Hepatocyte (in vitro differentiated cells): ENCODE measurements at regions not wholly inside any gene's neighbourhood (a gene's known extent, or its start where the extent isn't known, plus 50 kb on each side); places are given as distances from the start of the nearest gene placed in this dataset. TPM values are rescaled to one million over a fixed set of nuclear protein-coding genes. Genes with fewer than 3 reads are reported as not detected.

Experiments
- DNase-seq: peaks from one replicate; pipeline ENCODE4 v3.0.0-alpha.2; 2016; ENCODE audit warnings: low spot score
- H2AFZ ChIP-seq: fragments of 200-600 bp; sonication (generic); 2 replicates; pipeline ENCODE4 v1.6.0; 2016; ENCODE audit warnings: antibody characterized with exemption, mild to moderate bottlenecking
- H3K27ac ChIP-seq: fragments of 200-600 bp; sonication (generic); 2 replicates; pipeline ENCODE4 v1.5.1; 2016; ENCODE audit warnings: mild to moderate bottlenecking
- H3K27me3 ChIP-seq: fragments of 200-600 bp; sonication (generic); 2 replicates; pipeline ENCODE4 v1.6.1; 2016
- H3K36me3 ChIP-seq: fragments of 200-600 bp; sonication (generic); replicated peaks from 2 replicates; pipeline ENCODE4 v1.5.1; 2016; ENCODE audit warnings: low read depth; ENCODE audit not compliant: insufficient read depth
- H3K4me1 ChIP-seq: fragments of 200-600 bp; sonication (generic); 2 replicates; pipeline ENCODE4 v1.5.1; 2016; ENCODE audit warnings: mild to moderate bottlenecking, moderate library complexity; ENCODE audit not compliant: insufficient read depth
- H3K4me2 ChIP-seq: fragments of 200-600 bp; sonication (generic); 2 replicates; pipeline ENCODE4 v1.6.0; 2016
- H3K4me3 ChIP-seq: fragments of 200-600 bp; sonication (generic); 2 replicates; pipeline ENCODE4 v1.5.1; 2016; ENCODE audit warnings: mild to moderate bottlenecking
- H3K79me2 ChIP-seq: fragments of 200-600 bp; sonication (generic); 2 replicates; pipeline ENCODE4 v1.6.0; 2017; ENCODE audit warnings: mild to moderate bottlenecking
- H3K9me2 ChIP-seq: fragments of 200-600 bp; sonication (generic); replicated peaks from 2 replicates; pipeline ENCODE4 v1.6.0; 2017; ENCODE audit warnings: mild to moderate bottlenecking; ENCODE audit not compliant: insufficient read depth
- H3K9me3 ChIP-seq: fragments of 200-600 bp; sonication (generic); 2 replicates; pipeline ENCODE4 v1.5.1; 2016; ENCODE audit warnings: low read depth, mild to moderate bottlenecking
- H4K20me1 ChIP-seq: fragments of 200-600 bp; sonication (generic); 2 replicates; pipeline ENCODE4 v1.6.0; 2016; ENCODE audit warnings: mild to moderate bottlenecking; ENCODE audit not compliant: insufficient read depth, poor library complexity, severe bottlenecking
- CTCF ChIP-seq: fragments of 200-600 bp; sonication (generic); IDR thresholded peaks from 2 replicates; pipeline ENCODE4 v1.5.1; 2016; ENCODE audit warnings: antibody characterized with exemption, mild to moderate bottlenecking; ENCODE audit not compliant: poor library complexity
- EZH2 ChIP-seq: fragments of 200-600 bp; sonication (generic); IDR thresholded peaks from 2 replicates; pipeline ENCODE4 v1.6.1; 2016; ENCODE audit warnings: antibody characterized with exemption, mild to moderate bottlenecking, borderline replicate concordance
- WGBS: methylation state at CpG from one replicate; pipeline ENCODE4 v1.1.6; 2016; ENCODE audit warnings: low lambda C conversion rate; ENCODE audit errors: missing lambda C conversion rate; 5-methylcytosine and 5-hydroxymethylcytosine counted together
- small RNA-seq: library from RNA; depleted of rRNA; stranded (forward); fragments of <200 nt; gene quantifications from one replicate; pipeline ENCODE3, GENCODE V24; 2014

GRCh38 chrX:146481735-146482134 lies 327.8 kb upstream of the CXorf51B start:
- Histone ChIP-seq H3K9me3 (no peaks in the 10 kb centered on the region), H3K27ac (no peak overlapping the region), H3K4me2 (no peak overlapping the region), H3K9me2 (no peaks in the 10 kb centered on the region), H4K20me1 (no peaks in the 10 kb centered on the region), H3K79me2 (no peaks in the 10 kb centered on the region), H2AFZ (no peak overlapping the region), H3K36me3 (no peaks in the 10 kb centered on the region), H3K4me1 (no peaks in the 10 kb centered on the region), H3K4me3 (no peak overlapping the region), H3K27me3 (no peaks in the 10 kb centered on the region)
- no peak for DNase-seq
- TF ChIP-seq EZH2: no peak
- no peak for TF ChIP-seq CTCF
- 71% methylated on average over 5 of the region's 5 CpGs for WGBS

Small RNA genes in the stretch of these regions (small RNA-seq; reads per million reads assigned to genes)
- gene RNA5SP517: not detected
